H1 (cell line): ENCODE measurements at regions not wholly inside any gene's neighbourhood (a gene's known extent, or its start where the extent isn't known, plus 50 kb on each side); places are given as distances from the start of the nearest gene placed in this dataset.

Experiments used
- CTCF ChIA-PET: fragments of 300-600 bp; sonication (Branson Sonifier 250); formaldehyde crosslinking; loops from one replicate; lab custom pipeline; 2021; ENCODE audit not compliant: partially characterized antibody; lab: Charles Lee
- POLR2A ChIA-PET: fragments of 300-600 bp; sonication (Branson Sonifier 250); formaldehyde crosslinking; loops from one replicate; lab custom pipeline; 2021; ENCODE audit warnings: inconsistent platforms; ENCODE audit not compliant: partially characterized antibody; lab: Charles Lee
- DNase-seq, 2 experiments: peaks; one replicate each; pipeline versions ENCODE4 v3.0.0 to v3.0.0-alpha.2; 2010 to 2022; ENCODE audit warnings: low spot score in 2 of 2, low read depth in 1 of 2, mixed read lengths in 1 of 2
- FAIRE-seq: peaks from 2 replicates; lab custom pipeline; 2011; peaks lifted over from hg19 to GRCh38; lab: Jason Lieb, UNC
- H2AFZ ChIP-seq: 2 replicates; pipeline ENCODE4 v1.8.1; 2012; ENCODE audit warnings: low read length, inconsistent platforms
- H2AK5ac ChIP-seq: 2 replicates; pipeline ENCODE4 v1.6.1; 2013; ENCODE audit warnings: low read depth, low read length
- H2BK120ac ChIP-seq: replicated peaks from 2 replicates; pipeline ENCODE3; 2013; ENCODE audit warnings: low read depth, low read length, inconsistent platforms
- H2BK12ac ChIP-seq: 2 replicates; pipeline ENCODE4 v1.6.1; 2013; ENCODE audit warnings: low read depth, low read length
- H2BK15ac ChIP-seq: 2 replicates; pipeline ENCODE4 v1.6.1; 2013; ENCODE audit warnings: low read length
- H2BK20ac ChIP-seq: 2 replicates; pipeline ENCODE4 v1.6.1; 2013; ENCODE audit warnings: low read length
- H2BK5ac ChIP-seq: 2 replicates; pipeline ENCODE4 v1.6.1; 2013; ENCODE audit warnings: low read depth, low read length
- H3K14ac ChIP-seq: 2 replicates; pipeline ENCODE4 v1.6.1; 2013; ENCODE audit warnings: inconsistent platforms; ENCODE audit not compliant: insufficient read length
- H3K18ac ChIP-seq: 2 replicates; pipeline ENCODE4 v1.6.1; 2013; ENCODE audit warnings: low read length; ENCODE audit errors: extremely low read depth
- H3K23ac ChIP-seq: 2 replicates; pipeline ENCODE4 v1.6.1; 2013; ENCODE audit warnings: inconsistent platforms; ENCODE audit not compliant: insufficient read length
- H3K23me2 ChIP-seq: 2 replicates; pipeline ENCODE4 v1.6.1; 2013; ENCODE audit warnings: low read depth, low read length
- H3K27ac ChIP-seq: 2 replicates; pipeline ENCODE4 v1.6.1; 2011; ENCODE audit warnings: low read depth, low read length, inconsistent platforms
- H3K27me3 ChIP-seq, 4 experiments: replicated peaks in 1 of 4; 1 replicate in 1 of 4; 2 replicates in 3 of 4; pipeline versions ENCODE4 v1.6.1 to v1.8.1; 2011 to 2013; ENCODE audit warnings: low read length in 3 of 4, mild to moderate bottlenecking in 3 of 4, inconsistent platforms in 2 of 4, mixed read lengths in 2 of 4, moderate library complexity in 1 of 4; ENCODE audit not compliant: control insufficient read depth in 3 of 4, insufficient read depth in 3 of 4; ENCODE audit errors: extremely low read depth in 1 of 4
- H3K36me3 ChIP-seq, 4 experiments: 2 replicates each; pipeline versions ENCODE4 v1.6.1 to v1.8.1; 2011 to 2013; ENCODE audit warnings: mild to moderate bottlenecking in 4 of 4, low read length in 3 of 4, moderate library complexity in 2 of 4, control low read depth in 1 of 4, inconsistent platforms in 1 of 4; ENCODE audit not compliant: insufficient read depth in 4 of 4, control insufficient read depth in 2 of 4
- H3K4ac ChIP-seq: replicated peaks from 2 replicates; pipeline ENCODE3; 2013; ENCODE audit warnings: low read length, low read depth, mixed read lengths, inconsistent platforms; ENCODE audit not compliant: insufficient read length
- H3K4me1 ChIP-seq, 4 experiments: replicated peaks in 1 of 4; 1 replicate in 1 of 4; 2 replicates in 3 of 4; pipeline versions ENCODE4 v1.6.1 to v1.8.1; 2011 to 2013; ENCODE audit warnings: low read length in 3 of 4, inconsistent platforms in 2 of 4, mixed read lengths in 1 of 4; ENCODE audit not compliant: insufficient read depth in 4 of 4, control insufficient read depth in 3 of 4
- H3K4me2 ChIP-seq, 2 experiments: 2 replicates each; pipeline versions ENCODE4 v1.6.1 to v1.8.1; 2011 to 2013; ENCODE audit warnings: low read depth in 2 of 2, low read length in 2 of 2, control low read depth in 1 of 2, inconsistent platforms in 1 of 2, mild to moderate bottlenecking in 1 of 2; ENCODE audit not compliant: insufficient read depth in 1 of 2
- H3K4me3 ChIP-seq, 4 experiments: fragments of 200-600, 300-600 bp in 1 of 4; sonication (generic), shearing (Covaris generic), sonication (Bioruptor Twin) in 1 of 4; 2 replicates each; pipeline versions ENCODE4 v1.5.1 to v1.8.1; 2011 to 2016; ENCODE audit warnings: low read length in 4 of 4, low read depth in 3 of 4, control low read depth in 2 of 4, inconsistent platforms in 2 of 4, mild to moderate bottlenecking in 2 of 4, mixed read lengths in 1 of 4, moderate library complexity in 1 of 4; ENCODE audit not compliant: insufficient read depth in 2 of 4; ENCODE audit errors: extremely low read depth in 1 of 4
- H3K56ac ChIP-seq: replicated peaks from 2 replicates; pipeline ENCODE3; 2013; ENCODE audit warnings: low read depth, mild to moderate bottlenecking, mixed read lengths, low read length, inconsistent platforms; ENCODE audit not compliant: insufficient read length
- H3K79me1 ChIP-seq: 2 replicates; pipeline ENCODE4 v1.6.1; 2013; ENCODE audit warnings: low read depth, low read length, control low read depth
- H3K79me2 ChIP-seq, 2 experiments: 2 replicates each; pipeline versions ENCODE4 v1.6.1 to v1.8.1; 2012 to 2013; ENCODE audit warnings: low read length in 2 of 2, mild to moderate bottlenecking in 2 of 2, inconsistent platforms in 1 of 2; ENCODE audit not compliant: insufficient read depth in 2 of 2, control insufficient read depth in 1 of 2
- H3K9ac ChIP-seq, 4 experiments: replicated peaks in 1 of 4; 1 replicate in 1 of 4; 2 replicates in 3 of 4; pipeline versions ENCODE4 v1.6.1 to v1.8.1; 2011 to 2013; ENCODE audit warnings: low read depth in 3 of 4, low read length in 3 of 4, control low read depth in 2 of 4, mild to moderate bottlenecking in 2 of 4, moderate library complexity in 2 of 4, inconsistent platforms in 1 of 4; ENCODE audit errors: extremely low read depth in 1 of 4
- H3K9me3 ChIP-seq, 2 experiments: 2 replicates each; pipeline versions ENCODE4 v1.6.1 to v1.8.1; 2012 to 2013; ENCODE audit warnings: mild to moderate bottlenecking in 2 of 2, moderate library complexity in 2 of 2, control low read depth in 1 of 2, inconsistent platforms in 1 of 2, low read depth in 1 of 2, low read length in 1 of 2, mixed read lengths in 1 of 2; ENCODE audit not compliant: insufficient read depth in 2 of 2
- H4K20me1 ChIP-seq, 2 experiments: replicated peaks in 1 of 2; 2 replicates each; pipeline versions ENCODE3 to v1.8.1; 2011 to 2013; ENCODE audit warnings: inconsistent platforms in 2 of 2, low read length in 2 of 2, mild to moderate bottlenecking in 1 of 2; ENCODE audit not compliant: insufficient read depth in 2 of 2, control insufficient read depth in 1 of 2
- H4K5ac ChIP-seq: 2 replicates; pipeline ENCODE4 v1.6.1; 2013; ENCODE audit warnings: low read length, low read depth, mixed read lengths, inconsistent platforms; ENCODE audit not compliant: insufficient read length
- H4K8ac ChIP-seq: 2 replicates; pipeline ENCODE4 v1.8.0; 2013; ENCODE audit warnings: mild to moderate bottlenecking, moderate library complexity, low read length, inconsistent platforms; ENCODE audit not compliant: insufficient read depth; ENCODE audit errors: extremely low read depth
- H4K91ac ChIP-seq: replicated peaks from 2 replicates; pipeline ENCODE3; 2013; ENCODE audit warnings: low read length, mixed read lengths, inconsistent platforms; ENCODE audit not compliant: insufficient read length
- ATF3 ChIP-seq: IDR thresholded peaks from 2 replicates; pipeline ENCODE4 v1.6.1; 2011; ENCODE audit warnings: low read depth, mild to moderate bottlenecking, low read length; ENCODE audit not compliant: insufficient read depth
- BCL11A ChIP-seq, 2 experiments: IDR thresholded peaks; one replicate each; pipeline ENCODE4 v1.6.1; 2011; ENCODE audit warnings: low read depth in 2 of 2, low read length in 2 of 2, mild to moderate bottlenecking in 2 of 2
- BRCA1 ChIP-seq: IDR thresholded peaks from 2 replicates; pipeline ENCODE4 v1.6.1; 2012; ENCODE audit warnings: low read depth, low read length, improper control_type of control experiment
- CHD1 ChIP-seq: IDR thresholded peaks from 2 replicates; pipeline ENCODE4 v1.6.1; 2012; ENCODE audit warnings: low read depth, low read length, improper control_type of control experiment
- CTBP2 ChIP-seq: IDR thresholded peaks from 2 replicates; pipeline ENCODE4 v1.7.0; 2011; ENCODE audit warnings: borderline replicate concordance, mild to moderate bottlenecking, moderate library complexity, mixed read lengths, low read length; ENCODE audit not compliant: insufficient read depth, insufficient read length
- EZH2 ChIP-seq: fragments of 200-600 bp; sonication (generic); IDR thresholded peaks from 2 replicates; pipeline ENCODE4 v1.7.1; 2012; ENCODE audit warnings: low read depth, mild to moderate bottlenecking, moderate library complexity, low read length, inconsistent platforms; ENCODE audit not compliant: severe bottlenecking
- MAX ChIP-seq: IDR thresholded peaks from 2 replicates; pipeline ENCODE4 v1.6.1; 2012; ENCODE audit warnings: inconsistent platforms
- POU5F1 ChIP-seq: IDR thresholded peaks from 2 replicates; pipeline ENCODE4 v1.6.1; 2011; ENCODE audit warnings: low read depth, mild to moderate bottlenecking, low read length, moderate library complexity
- RAD21 ChIP-seq, 2 experiments: IDR thresholded peaks in 1 of 2; conservative IDR thresholded peaks in 1 of 2; 2 replicates each; pipeline ENCODE4 v1.6.1; 2011; ENCODE audit warnings: low read depth in 2 of 2, low read length in 2 of 2, improper control_type of control experiment in 1 of 2, inconsistent platforms in 1 of 2, mild to moderate bottlenecking in 1 of 2, moderate library complexity in 1 of 2
- SUZ12 ChIP-seq: fragments of 200-600 bp; sonication (generic); IDR thresholded peaks from 2 replicates; pipeline ENCODE4 v1.6.1; 2012; ENCODE audit warnings: mild to moderate bottlenecking, inconsistent platforms, low read length, moderate library complexity, mixed read lengths
- TCF12 ChIP-seq: IDR thresholded peaks from 2 replicates; pipeline ENCODE4 v1.6.1; 2011; ENCODE audit warnings: low read depth, mild to moderate bottlenecking, low read length
- YY1 ChIP-seq: IDR thresholded peaks from 2 replicates; pipeline ENCODE4 v1.6.1; 2011; ENCODE audit warnings: low read depth, mild to moderate bottlenecking, low read length
- WGBS, 2 experiments: shearing (Covaris generic) in 1 of 2; methylation state at CpG; one replicate each; pipeline versions ENCODE4 v1.1.6 to v1.1.7; 2013 to 2015; ENCODE audit warnings: low lambda C conversion rate in 2 of 2, mixed read lengths in 2 of 2, inconsistent platforms in 1 of 2, low coverage in 1 of 2, missing lambda C conversion rate in 1 of 2; ENCODE audit not compliant: insufficient replicate concordance in 2 of 2, insufficient coverage in 1 of 2, insufficient read length in 1 of 2; ENCODE audit errors: extremely low coverage in 1 of 2, missing lambda C conversion rate in 1 of 2; 5-methylcytosine and 5-hydroxymethylcytosine counted together

DNA sequence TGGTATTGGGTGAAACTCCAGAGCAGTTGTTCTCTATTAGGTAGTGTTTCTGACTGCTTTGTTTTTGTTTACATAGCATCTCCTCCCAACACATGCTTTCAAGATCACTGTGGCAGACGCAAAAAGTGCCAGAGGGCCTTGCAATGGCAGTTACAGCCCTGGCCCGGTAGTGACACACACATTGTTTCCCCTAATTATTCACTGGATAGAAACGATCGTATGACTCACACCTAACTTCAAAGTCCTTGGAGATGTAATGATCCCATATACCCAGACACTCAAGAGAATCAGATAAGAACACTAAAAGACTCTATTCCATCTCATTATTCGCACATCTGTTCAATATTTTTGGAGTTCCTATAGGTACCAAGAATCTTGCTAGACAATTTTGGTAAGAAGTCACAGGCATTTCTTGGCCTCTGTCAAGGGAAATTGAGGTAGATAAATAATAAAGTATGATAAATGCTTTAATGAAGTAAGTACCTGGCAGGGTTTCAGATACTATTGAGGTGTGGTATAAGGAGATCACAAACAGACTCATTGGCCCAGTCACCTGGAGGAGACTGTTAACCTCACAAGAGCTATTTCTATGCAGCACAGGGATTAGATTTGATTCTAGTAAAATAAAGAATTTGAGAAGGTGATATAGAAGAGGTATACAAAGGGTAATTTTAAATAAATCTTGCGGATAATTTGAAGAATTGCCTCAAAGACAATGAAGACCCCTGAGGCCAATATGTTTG, 485.3 kb downstream of the SLITRK6 start:
- FAIRE-seq: no peak
- CTCF ChIA-PET: no interaction called here
- no peak for TF ChIP-seq YY1
- TF ChIP-seq MAX: no peak
- no peak for TF ChIP-seq RAD21 (IDR thresholded peaks at IDR 0.05 in 1 of 2, conservative IDR thresholded peaks at IDR 0.05 in 1 of 2; ENCODE audit: low read depth in 2 of 2, low read length in 2 of 2)
- TF ChIP-seq POU5F1: no peak
- TF ChIP-seq CTBP2: no peak
- TF ChIP-seq ATF3: no peak
- TF ChIP-seq BCL11A (IDR thresholded peaks at IDR 0.05; ENCODE audit: low read depth in 2 of 2, low read length in 2 of 2): no peak
- TF ChIP-seq BRCA1: no peak
- TF ChIP-seq EZH2: no peak
- no peak for TF ChIP-seq SUZ12
- no peak for TF ChIP-seq TCF12
- TF ChIP-seq CHD1: no peak

More for the DNA sequence above, 485.3 kb downstream of the SLITRK6 start:
- 93% methylated on average over 6 of the region's 6 CpGs; no CpG with 5 or more reads in 1 of the 2 experiments for WGBS, 2 experiments
- Histone ChIP-seq H3K9me3 (no peaks in the 10 kb centered on the region), H3K56ac (no peak overlapping the region), H3K4me1 (no peaks in the 10 kb centered on the region), H3K79me1 (no peaks in the 10 kb centered on the region), H3K79me2 (no peaks in the 10 kb centered on the region), H4K91ac (no peak overlapping the region), H3K14ac (no peak overlapping the region), H4K20me1 (no peaks in the 10 kb centered on the region), H3K27me3 (no peaks in the 10 kb centered on the region), H4K5ac (no peak overlapping the region), H3K18ac (no peak overlapping the region), H3K23me2 (no peaks in the 10 kb centered on the region), H3K4me3 (no peak overlapping the region), H2AK5ac (no peak overlapping the region), H2BK12ac (no peak overlapping the region), H2BK15ac (no peak overlapping the region), H3K27ac (no peak overlapping the region), H2BK20ac (no peak overlapping the region), H3K23ac (no peak overlapping the region), H3K4me2 (no peak overlapping the region), H2BK120ac (no peak overlapping the region), H3K9ac (no peak overlapping the region), H2AFZ (no peak overlapping the region), H2BK5ac (no peak overlapping the region), H3K4ac (no peak overlapping the region), H3K36me3 (no peaks in the 10 kb centered on the region), H4K8ac (no peak overlapping the region)
- POLR2A ChIA-PET: no interaction called here
- DNase-seq: no peak
